PC-3 (cell line): ENCODE measurements at regions not wholly inside any gene's neighbourhood (a gene's known extent, or its start where the extent isn't known, plus 50 kb on each side); places are given as distances from the start of the nearest gene placed in this dataset.

Experiments used
- ATAC-seq: fragments of 200-7000 bp; cut with Tn5 transposase; 2 replicates; pipeline ENCODE4 v1.9.1; 2020; ENCODE audit warnings: mild to moderate bottlenecking, moderate library complexity
- BruUV-seq: library from RNA; stranded (reverse); fragments of 400-500 nt; replicated peaks from 2 replicates; lab custom pipeline; 2021; lab: Mats Ljungman, UMichigan
- CTCF ChIA-PET: fragments of 300-600 bp; sonication (Branson Sonifier 250); formaldehyde crosslinking; loops from one replicate; lab custom pipeline; 2022; ENCODE audit warnings: antibody characterized with exemption; lab: Charles Lee
- POLR2A ChIA-PET: fragments of 300-600 bp; sonication (Branson Sonifier 250); formaldehyde crosslinking; loops from one replicate; lab custom pipeline; 2022; ENCODE audit warnings: antibody characterized with exemption; ENCODE audit not compliant: unreplicated experiment; lab: Charles Lee
- DNase-seq: peaks from one replicate; pipeline ENCODE4 v3.0.0-alpha.2; 2015
- H2AFZ ChIP-seq: fragments of 300-600 bp; sonication (generic); 2 replicates; pipeline ENCODE4 v1.6.0; 2016; ENCODE audit warnings: antibody characterized with exemption, low read length
- H3F3A ChIP-seq: fragments of 300-600 bp; sonication (generic); one replicate; pipeline ENCODE4 v1.6.0; 2017; ENCODE audit warnings: antibody characterized with exemption, low read length, control low read depth, mild to moderate bottlenecking; ENCODE audit not compliant: unreplicated experiment
- H3K27ac ChIP-seq: fragments of 300-600 bp; sonication (generic); 2 replicates; pipeline ENCODE4 v1.5.1; 2016; ENCODE audit warnings: mild to moderate bottlenecking, low read length
- H3K27me3 ChIP-seq: fragments of 300-600 bp; sonication (generic); 2 replicates; pipeline ENCODE4 v1.6.1; 2016; ENCODE audit warnings: low read length, mixed read lengths
- H3K36me3 ChIP-seq: fragments of 300-600 bp; sonication (generic); 2 replicates; pipeline ENCODE4 v1.6.1; 2016; ENCODE audit warnings: low read depth, mixed run types, low read length, mixed read lengths
- H3K4me1 ChIP-seq: fragments of 300-600 bp; sonication (generic); 2 replicates; pipeline ENCODE4 v1.5.1; 2016; ENCODE audit warnings: low read length; ENCODE audit not compliant: insufficient read depth
- H3K4me2 ChIP-seq: fragments of 300-600 bp; sonication (generic); 2 replicates; pipeline ENCODE4 v1.6.0; 2016; ENCODE audit warnings: low read length
- H3K4me3 ChIP-seq: fragments of 300-600 bp; sonication (generic); 2 replicates; pipeline ENCODE4 v1.5.1; 2016; ENCODE audit warnings: mild to moderate bottlenecking, low read length, mixed read lengths
- H3K79me2 ChIP-seq: fragments of 300-600 bp; sonication (generic); 2 replicates; pipeline ENCODE4 v1.6.1; 2017; ENCODE audit warnings: low read length, mixed read lengths
- H3K9ac ChIP-seq: fragments of 300-600 bp; sonication (generic); 2 replicates; pipeline ENCODE4 v1.6.0; 2016; ENCODE audit warnings: mild to moderate bottlenecking, low read length
- H3K9me2 ChIP-seq: fragments of 300-600 bp; sonication (generic); replicated peaks from 2 replicates; pipeline ENCODE4 v1.6.1; 2016; ENCODE audit warnings: mixed run types, low read length, mixed read lengths
- H3K9me3 ChIP-seq: fragments of 300-600 bp; sonication (generic); 2 replicates; pipeline ENCODE4 v1.6.1; 2016; ENCODE audit warnings: low read length, mixed read lengths
- H4K20me1 ChIP-seq: fragments of 300-600 bp; sonication (generic); 2 replicates; pipeline ENCODE4 v1.6.1; 2016; ENCODE audit warnings: low read length, mixed read lengths
- CTCF ChIP-seq: fragments of 300-600 bp; sonication (generic); conservative IDR thresholded peaks from 2 replicates; pipeline ENCODE4 v1.5.1; 2017; ENCODE audit warnings: antibody characterized with exemption, low read depth, mild to moderate bottlenecking, low read length
- EZH2 ChIP-seq: fragments of 300-600 bp; sonication (generic); IDR thresholded peaks from one replicate; pipeline ENCODE4 v1.6.1; 2017; ENCODE audit warnings: antibody characterized with exemption, mild to moderate bottlenecking, low read length; ENCODE audit not compliant: unreplicated experiment
- EZH2phosphoT487 ChIP-seq: fragments of 300-600 bp; sonication (generic); IDR thresholded peaks from 2 replicates; pipeline ENCODE4 v1.6.1; 2018; ENCODE audit warnings: mild to moderate bottlenecking, antibody characterized with exemption, low read length, borderline replicate concordance
- intact Hi-C: fragments of 100-400 bp; cut with micrococcal nuclease; formaldehyde crosslinking; loops from 2 replicates; pipeline ENCODE4 v1.9.0; 2023

GRCh38 chr11:30172883-30173311 lies 57.9 kb upstream of the FSHB start:
- POLR2A ChIA-PET: no interaction called here
- H3K27ac ChIP-seq: no peak overlapping the region
- ATAC-seq: no peak
- no peaks in the 10 kb centered on the region for H3F3A ChIP-seq
- H3K9me3 ChIP-seq: no peaks in the 10 kb centered on the region
- no peaks in the 10 kb centered on the region for H3K27me3 ChIP-seq
- no peak overlapping the region for H3K4me2 ChIP-seq
- no peak overlapping the region for H3K9ac ChIP-seq
- H3K4me3 ChIP-seq: no peak overlapping the region
- no TSS peak for BruUV-seq
- no peak overlapping the region for H2AFZ ChIP-seq
- intact Hi-C loops: no loop called here
- no peaks in the 10 kb centered on the region for H3K9me2 ChIP-seq
- H3K36me3 ChIP-seq: no peaks in the 10 kb centered on the region
- no peaks in the 10 kb centered on the region for H4K20me1 ChIP-seq
- no peak for DNase-seq
- TF ChIP-seq EZH2phosphoT487 (no peak), EZH2 (no peak), CTCF (no peak)
- H3K4me1 ChIP-seq: no peaks in the 10 kb centered on the region
- CTCF ChIA-PET: no interaction called here
- H3K79me2 ChIP-seq: no peaks in the 10 kb centered on the region

GRCh38 chr11:30174265-30175020 lies 56.4 kb upstream of the FSHB start:
- intact Hi-C loops: no loop called here
- CTCF ChIA-PET: no interaction called here
- no TSS peak for BruUV-seq

More at GRCh38 chr11:30174265-30175020, 56.4 kb upstream of the FSHB start:
- no peaks in the 10 kb centered on the region for H3F3A ChIP-seq
- DNase-seq (no peak), ATAC-seq (no peak)
- POLR2A ChIA-PET: no interaction called here
- H3K4me3 ChIP-seq: no peak overlapping the region
- no peak overlapping the region for H2AFZ ChIP-seq
- no peak for TF ChIP-seq EZH2phosphoT487
- no peak for TF ChIP-seq EZH2
- no peak for TF ChIP-seq CTCF
- no peaks in the 10 kb centered on the region for H3K4me1 ChIP-seq
- H3K9me2 ChIP-seq: no peaks in the 10 kb centered on the region
- H3K27me3 ChIP-seq: no peaks in the 10 kb centered on the region
- no peak overlapping the region for H3K27ac ChIP-seq
- H3K9ac ChIP-seq: no peak overlapping the region
- no peak overlapping the region for H3K4me2 ChIP-seq
- H3K36me3 ChIP-seq: no peaks in the 10 kb centered on the region
- H4K20me1 ChIP-seq: no peaks in the 10 kb centered on the region
- H3K9me3 ChIP-seq: no peaks in the 10 kb centered on the region
- H3K79me2 ChIP-seq: no peaks in the 10 kb centered on the region
